Ecto neural progenitor cell (in vitro differentiated cells): ENCODE measurements at regions not wholly inside any gene's neighbourhood (a gene's known extent, or its start where the extent isn't known, plus 50 kb on each side); places are given as distances from the start of the nearest gene placed in this dataset.
"Not testable (repeated sequence)": the region's sequence is repeated elsewhere in the genome, so short reads cannot be mapped to it uniquely, and the experiment has no call there.

Experiments
- DNase-seq: peaks from one replicate; pipeline ENCODE4 v3.0.0-alpha.2; 2018; ENCODE audit warnings: low spot score

- DNase-seq = not testable (repeated sequence)
Observed at GRCh38 chr1:206312274-206312665, 108.9 kb downstream of the SRGAP2 start.

- DNase-seq = not testable (repeated sequence)
Observed at GRCh38 chr1:206314951-206315636, 111.8 kb downstream of the SRGAP2 start.

- not testable (repeated sequence) for DNase-seq
Observed at GRCh38 chr1:206316901-206317300, 113.6 kb downstream of the SRGAP2 start.

- not testable (repeated sequence) for DNase-seq
Observed at GRCh38 chr1:206317878-206318514, 114.7 kb downstream of the SRGAP2 start.

- DNase-seq = not testable (repeated sequence)
Observed at GRCh38 chr1:206320227-206320626, 116.9 kb downstream of the SRGAP2 start.

GRCh38 chr1:206326159-206326939 is 123.0 kb downstream of the SRGAP2 start:
- DNase-seq = not testable (repeated sequence)

GRCh38 chr1:206331597-206331996 is 128.3 kb downstream of the SRGAP2 start:
- DNase-seq = not testable (repeated sequence)

GRCh38 chr1:206333316-206333715 is 130.0 kb downstream of the SRGAP2 start:
- not testable (repeated sequence) for DNase-seq

GRCh38 chr1:206333897-206334296 is 130.6 kb downstream of the SRGAP2 start:
- not testable (repeated sequence) for DNase-seq

GRCh38 chr1:206334481-206334880 is 131.1 kb downstream of the SRGAP2 start:
- not testable (repeated sequence) for DNase-seq

GRCh38 chr1:206335162-206335561 is 131.8 kb downstream of the SRGAP2 start:
- DNase-seq = not testable (repeated sequence)

- DNase-seq = not testable (repeated sequence)
Observed at GRCh38 chr1:206335875-206336846, 132.8 kb downstream of the SRGAP2 start.

GRCh38 chr1:206337024-206337423 is 133.3 kb upstream of the IKBKE start:
- not testable (repeated sequence) for DNase-seq

- DNase-seq = not testable (repeated sequence)
Observed at GRCh38 chr1:206350493-206351275, 119.6 kb upstream of the IKBKE start.

GRCh38 chr1:206351276-206352052 is 118.8 kb upstream of the IKBKE start:
- not testable (repeated sequence) for DNase-seq

- not testable (repeated sequence) for DNase-seq
Observed at GRCh38 chr1:206356310-206356709, 114.0 kb upstream of the IKBKE start.

- not testable (repeated sequence) for DNase-seq
Observed at GRCh38 chr1:206357962-206358361, 112.3 kb upstream of the IKBKE start.

- not testable (repeated sequence) for DNase-seq
Observed at GRCh38 chr1:206358771-206359170, 111.5 kb upstream of the IKBKE start.

GRCh38 chr1:206359377-206359776 is 110.9 kb upstream of the IKBKE start:
- DNase-seq = not testable (repeated sequence)
